HG02884 (cell line): ENCODE measurements at regions not wholly inside any gene's neighbourhood (a gene's known extent, or its start where the extent isn't known, plus 50 kb on each side); places are given as distances from the start of the nearest gene placed in this dataset.

Source experiments
- ATAC-seq: cut with Tn5 transposase; IDR thresholded peaks from one replicate; pipeline ENCODE4 v1.9.1; 2021; ENCODE audit warnings: mild to moderate bottlenecking, moderate library complexity; ENCODE audit not compliant: unreplicated experiment

GRCh38 chr3:10555263-10555662 is 49.9 kb upstream of the ATP2B2 start:
- no peak for ATAC-seq

DNA sequence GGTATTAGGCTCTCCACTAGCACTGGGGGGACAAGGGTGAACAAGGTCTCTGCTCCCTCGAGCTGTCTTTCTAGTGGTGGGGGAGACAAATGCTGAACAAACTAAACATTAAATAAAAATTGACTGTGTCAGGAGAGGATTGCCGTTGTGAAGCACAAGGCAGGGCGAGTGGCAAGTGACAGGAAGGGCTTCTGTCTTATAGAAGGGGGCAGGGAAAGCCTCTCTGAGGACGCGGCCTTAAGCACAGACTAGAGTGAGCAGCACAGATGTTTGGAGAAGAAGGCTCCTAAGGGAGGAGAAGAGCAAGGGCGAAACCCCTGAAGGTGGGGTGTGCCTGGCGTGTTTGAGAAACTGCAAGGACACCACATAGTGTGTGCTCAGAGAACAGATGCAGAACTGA is 50.9 kb upstream of the ATP2B2 start:
- no peak for ATAC-seq

GRCh38 chr3:10557250-10557649 is 51.9 kb upstream of the ATP2B2 start:
- ATAC-seq = no peak

DNA sequence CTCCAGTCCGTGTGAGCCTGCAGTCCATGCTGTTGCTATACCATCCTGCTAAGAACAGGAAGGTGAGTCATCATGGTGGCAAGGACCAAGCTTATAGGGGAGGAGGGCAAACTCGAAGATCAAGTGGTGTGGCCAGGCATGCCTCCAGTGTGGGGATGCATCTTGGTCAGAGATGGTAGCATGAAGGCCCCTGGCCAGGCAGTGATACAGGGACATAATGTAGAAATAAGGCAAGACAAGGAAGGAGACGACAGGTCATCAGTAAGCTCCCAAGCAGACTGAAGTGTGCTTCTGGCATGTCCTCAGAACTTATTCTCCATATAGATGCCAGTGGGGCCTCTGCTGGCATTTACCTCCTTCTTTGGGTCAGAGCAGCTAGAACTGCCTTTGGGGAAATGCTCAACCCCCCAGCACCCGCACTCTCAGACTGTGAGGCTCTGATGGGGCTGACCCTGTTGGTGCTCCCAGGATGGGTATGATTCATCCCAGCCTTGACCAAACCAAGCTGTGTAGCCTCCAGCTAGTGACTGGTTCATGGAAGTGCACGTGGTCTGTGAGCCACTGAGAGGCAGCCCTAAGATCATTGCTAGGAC is 52.5 kb upstream of the ATP2B2 start:
- no peak for ATAC-seq

- ATAC-seq = no peak
Measured at GRCh38 chr3:10558736-10559135, 53.4 kb upstream of the ATP2B2 start.

DNA sequence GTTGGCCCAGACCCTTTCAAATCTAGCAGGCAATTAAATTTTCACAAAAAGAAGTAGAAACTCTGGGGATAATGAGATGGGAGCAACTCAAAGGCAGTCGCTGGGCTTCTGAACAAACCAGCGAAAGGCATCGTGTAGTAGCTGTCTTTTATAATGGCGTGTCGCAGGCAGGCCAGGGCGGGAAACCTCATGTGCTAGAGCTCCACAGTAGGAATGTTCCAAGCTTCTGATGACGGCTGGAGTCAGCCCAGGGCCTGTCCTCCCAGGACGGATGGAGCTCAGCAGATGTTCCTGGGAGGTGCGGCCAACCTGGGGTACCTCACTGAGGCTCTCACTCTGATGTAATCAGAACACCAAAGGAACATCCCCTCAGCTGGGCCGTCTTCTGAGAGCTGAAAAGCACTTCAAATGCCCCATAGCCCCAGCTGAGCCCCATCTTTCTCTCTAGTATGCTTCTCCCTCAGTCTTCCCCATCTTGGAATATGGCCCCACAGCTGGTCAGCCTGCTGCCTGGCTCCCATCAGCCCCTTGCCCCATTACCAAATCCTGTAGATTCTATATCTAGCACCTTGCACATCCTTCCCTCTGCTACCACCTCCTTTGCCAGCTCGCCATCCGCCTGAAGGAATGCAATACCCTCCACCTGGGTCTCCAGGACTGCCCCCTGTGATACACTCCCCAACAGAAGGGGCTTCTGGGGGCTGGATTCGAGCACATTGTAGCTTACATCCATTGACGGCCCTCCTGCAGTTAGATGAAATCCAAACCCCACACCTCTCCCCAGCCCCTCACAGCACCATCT is 54.9 kb upstream of the ATP2B2 start:
- ATAC-seq = no peak

GRCh38 chr3:10561162-10561945 is 56.0 kb upstream of the ATP2B2 start:
- ATAC-seq = no peak

GRCh38 chr3:10561946-10562560 is 56.7 kb upstream of the ATP2B2 start:
- no peak for ATAC-seq

DNA sequence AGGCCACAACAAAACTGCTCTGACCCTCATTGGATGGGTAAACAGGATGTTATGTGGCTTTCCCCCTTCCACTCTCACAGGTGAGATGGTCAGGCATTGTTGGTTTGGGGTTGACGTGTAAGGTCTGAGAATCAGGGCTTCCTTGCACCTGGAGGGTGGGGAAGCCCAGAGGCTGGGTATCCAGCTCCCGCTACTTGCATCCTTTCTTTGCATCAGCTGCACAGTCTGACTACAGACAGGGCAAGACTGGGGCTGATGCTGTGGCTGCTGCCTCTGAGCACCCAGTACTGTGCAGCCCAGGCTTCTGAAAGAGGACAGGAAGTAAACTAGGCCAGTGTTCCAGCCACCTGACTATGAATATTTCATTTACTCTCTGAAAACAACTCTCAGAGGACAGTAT is 58.0 kb upstream of the ATP2B2 start:
- ATAC-seq = no peak

- ATAC-seq = no peak
Measured at GRCh38 chr3:10565814-10566213, 60.4 kb upstream of the ATP2B2 start.

DNA sequence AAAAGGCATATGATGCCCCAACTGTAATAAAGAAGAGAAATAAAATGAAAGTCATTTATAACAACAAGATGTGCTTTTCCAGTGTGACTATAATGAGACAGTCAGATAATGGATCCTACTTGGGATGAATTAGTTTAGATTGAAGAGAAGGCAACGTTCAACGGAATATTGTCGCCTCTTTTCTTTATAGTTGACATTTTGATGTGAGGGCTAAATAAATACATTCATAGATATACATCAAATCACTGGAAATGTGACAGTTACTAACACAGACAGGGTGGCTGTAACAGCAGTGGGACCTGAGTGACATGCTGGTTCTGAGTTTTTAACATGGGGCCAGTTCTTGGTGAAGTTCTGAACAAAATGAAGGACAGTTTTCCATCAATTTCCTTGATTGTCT is 61.1 kb upstream of the ATP2B2 start:
- ATAC-seq = no peak

DNA sequence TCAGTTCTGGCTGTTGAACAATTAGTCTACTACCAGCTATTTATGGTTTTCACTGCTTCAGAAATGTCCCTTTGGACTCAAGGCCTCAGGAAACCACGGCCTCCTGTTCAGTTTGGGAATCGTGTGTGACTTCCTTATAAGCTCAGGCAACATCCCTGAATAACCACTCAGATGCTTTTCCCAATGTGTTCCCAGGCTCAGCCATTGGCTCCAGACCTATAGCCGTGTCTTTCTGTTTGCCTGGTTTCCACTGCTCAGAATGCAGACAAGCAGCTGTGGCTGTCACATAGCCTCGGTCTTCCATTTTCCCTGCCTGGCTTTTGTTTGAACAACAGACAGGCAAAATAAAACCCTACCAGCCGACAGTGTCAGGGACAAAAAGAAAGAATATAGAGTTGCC is 63.2 kb upstream of the ATP2B2 start:
- no peak for ATAC-seq

GRCh38 chr3:10570196-10570946 is 65.0 kb upstream of the ATP2B2 start:
- no peak for ATAC-seq

DNA sequence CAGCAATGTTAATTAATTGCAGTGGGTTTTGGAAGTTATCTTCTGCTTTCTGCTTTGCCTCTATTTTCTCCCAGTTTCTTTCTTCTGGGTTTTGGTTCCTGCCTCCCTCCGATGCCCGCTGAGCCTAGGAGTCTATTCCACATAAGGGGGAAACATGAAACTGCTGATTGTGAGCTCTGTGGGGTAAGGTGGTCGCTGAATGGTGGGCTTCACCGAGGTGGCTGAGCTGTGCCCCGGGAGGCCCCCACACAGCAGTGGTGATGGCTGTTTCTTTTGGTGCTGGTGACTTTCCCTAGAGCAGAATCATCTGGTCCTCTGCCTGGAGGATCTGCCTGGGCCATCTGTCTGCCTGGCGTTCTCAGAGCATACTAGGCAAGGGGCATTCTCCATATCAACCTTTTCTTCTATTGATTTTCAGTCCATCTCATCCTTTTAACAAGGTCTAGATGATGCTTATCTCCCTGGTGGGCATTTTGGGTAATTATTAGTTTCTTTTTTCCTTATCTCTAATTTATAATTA is 68.8 kb upstream of the ATP2B2 start:
- ATAC-seq = no peak

DNA sequence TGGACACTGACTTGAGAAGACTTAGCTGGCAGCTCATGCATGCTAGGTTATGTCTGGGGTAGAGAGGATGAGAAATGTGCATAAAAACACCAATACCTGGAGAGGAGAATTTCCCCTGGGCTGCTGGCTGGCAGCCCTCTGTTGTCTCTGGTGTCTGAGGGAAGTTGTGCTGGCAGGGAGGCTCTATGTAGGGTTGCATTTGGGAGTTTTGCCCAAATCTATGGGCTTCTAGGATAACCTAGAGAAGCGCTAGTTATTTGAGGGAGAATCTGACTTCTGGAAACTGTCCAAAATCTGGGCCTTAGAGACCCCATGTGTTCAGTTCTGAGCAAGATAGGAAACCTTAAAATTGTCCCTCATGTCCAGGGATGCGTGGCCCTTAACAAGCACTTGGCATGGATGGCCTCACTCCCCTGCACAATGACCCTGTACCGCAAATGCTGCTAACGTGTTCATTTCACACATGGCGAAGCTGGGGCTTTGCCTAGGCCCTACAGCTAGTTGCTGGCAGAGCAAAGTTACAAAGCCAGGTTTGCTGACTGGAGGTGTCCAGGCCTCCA is 70.3 kb upstream of the ATP2B2 start:
- no peak for ATAC-seq

DNA sequence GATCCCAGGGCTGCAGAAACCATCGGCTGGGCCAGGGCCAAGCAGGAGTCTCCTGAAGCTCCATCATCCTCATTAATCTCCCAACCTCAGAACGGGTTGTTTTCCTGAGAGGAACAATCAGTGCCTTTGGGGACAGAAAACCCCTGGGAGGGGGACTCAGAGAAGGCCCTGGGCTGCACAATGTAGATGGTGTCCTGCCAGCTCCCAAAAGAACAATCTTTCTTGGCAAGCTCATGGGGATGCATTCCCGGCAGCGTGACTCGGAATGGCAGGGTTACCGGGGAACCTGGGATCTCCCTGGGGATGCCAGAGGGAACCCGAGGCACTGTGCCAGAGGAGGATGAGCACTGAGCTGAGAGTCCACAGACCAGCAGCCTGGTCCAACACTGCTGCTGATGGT is 72.1 kb upstream of the ATP2B2 start:
- ATAC-seq = no peak

- ATAC-seq = no peak
Measured at GRCh38 chr3:10580426-10580825, 75.0 kb upstream of the ATP2B2 start.

- no peak for ATAC-seq
Measured at GRCh38 chr3:10581251-10581650, 75.9 kb upstream of the ATP2B2 start.

DNA sequence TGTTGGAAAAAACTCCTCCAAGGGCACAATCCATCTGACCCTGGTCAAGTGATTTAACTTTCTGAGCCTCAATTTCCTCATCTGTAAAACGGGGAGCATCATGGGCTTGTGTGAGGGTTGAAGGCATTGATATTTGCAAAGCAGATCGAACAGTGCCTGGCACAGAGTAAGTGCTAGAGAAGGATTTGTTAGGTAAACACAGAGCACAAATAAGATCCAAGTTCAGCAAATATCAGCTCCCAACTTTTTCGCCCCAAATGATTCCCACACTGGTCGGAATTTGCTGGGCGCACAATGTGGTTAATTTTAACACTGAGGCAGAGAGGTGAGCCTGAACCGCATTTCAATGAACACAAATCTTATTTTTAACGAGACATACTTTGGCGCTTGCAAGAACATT is 76.3 kb upstream of the ATP2B2 start:
- no peak for ATAC-seq

GRCh38 chr3:10582733-10583132 is 77.3 kb upstream of the ATP2B2 start:
- no peak for ATAC-seq
